RWPE1 (cell line): ENCODE measurements at regions not wholly inside any gene's neighbourhood (a gene's known extent, or its start where the extent isn't known, plus 50 kb on each side); places are given as distances from the start of the nearest gene placed in this dataset.

ENCODE experiments used
- CTCF ChIA-PET: fragments of 350-600 bp; sonication (Branson Sonifier 250); formaldehyde crosslinking; extraction: SDS; loops from one replicate; lab custom pipeline; 2021; lab: Yijun Ruan, JAX
- POLR2A ChIA-PET: fragments of 400-600 bp; formaldehyde crosslinking; extraction: SDS; loops from one replicate; lab custom pipeline; 2020; ENCODE audit warnings: antibody characterized with exemption; ENCODE audit not compliant: low non-redundant PET; lab: Yijun Ruan, JAX
- DNase-seq: peaks from one replicate; pipeline ENCODE4 v3.0.0; 2012; ENCODE audit warnings: low spot score
- H3K27ac ChIP-seq: fragments of 450-650 bp; 2 replicates; pipeline ENCODE4 v1.5.1; 2017
- CTCF ChIP-seq: fragments of 450-650 bp; conservative IDR thresholded peaks from 2 replicates; pipeline ENCODE4 v1.5.1; 2017; ENCODE audit warnings: low read depth, mild to moderate bottlenecking

GRCh38 chr21:18070392-18070791 lies 174.2 kb upstream of the CHODL start:
- POLR2A ChIA-PET, result no interaction called here
- DNase-seq, result no peak
- no peak overlapping the region for H3K27ac ChIP-seq
- CTCF ChIA-PET, result interaction anchor here (0.6 kb wide), 2 partner anchors 28 to 1435 kb away, joined by 4 to 6 read pairs; no protein-coding TSS in a partner anchor
- no peak for TF ChIP-seq CTCF

DNA sequence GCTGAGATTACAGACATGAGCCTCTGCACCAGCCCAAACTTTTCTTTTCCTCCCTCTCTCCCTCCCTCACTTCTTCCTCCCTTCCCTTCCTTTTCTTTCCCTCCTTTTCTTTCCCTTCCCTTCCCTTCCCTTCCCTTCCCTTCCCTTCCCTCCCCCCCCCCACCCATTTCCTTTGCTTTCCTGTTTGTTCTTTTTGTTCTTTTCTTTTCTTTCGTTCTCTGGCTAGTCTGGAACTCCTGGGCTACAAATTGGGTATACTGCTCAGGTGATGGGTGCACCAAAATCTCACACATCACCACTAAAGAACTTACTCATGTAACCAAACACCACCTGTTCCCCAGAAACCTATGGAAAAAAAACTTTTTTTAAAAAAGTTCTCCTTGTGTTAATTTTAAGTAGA lies 174.8 kb upstream of the CHODL start:
- no peak for DNase-seq
- ChIA-PET POLR2A (no interaction called here), CTCF (no interaction called here)
- TF ChIP-seq CTCF, result no peak
- no peak overlapping the region for H3K27ac ChIP-seq

DNA sequence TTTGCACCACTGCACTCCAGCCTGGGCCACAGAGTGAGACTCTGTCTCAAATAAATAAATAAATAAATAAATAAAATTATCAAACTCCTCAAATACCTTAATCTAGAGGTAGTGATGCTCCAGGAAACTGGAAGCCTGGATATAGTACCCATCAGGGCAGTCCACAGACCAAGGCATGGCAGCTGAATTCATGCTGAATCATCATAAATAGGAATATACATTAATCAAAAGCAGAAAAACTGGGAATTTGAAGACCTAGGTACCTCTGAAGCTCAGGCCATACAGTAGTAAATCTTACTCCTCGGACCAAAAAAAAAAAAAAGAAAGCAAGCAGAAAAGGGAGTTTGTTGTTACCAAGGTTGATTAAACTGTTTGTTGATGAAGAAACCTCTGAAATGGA lies 184.2 kb upstream of the CHODL start:
- ChIA-PET CTCF (no interaction called here), POLR2A (no interaction called here)
- DNase-seq, result no peak
- no peak for TF ChIP-seq CTCF
- H3K27ac ChIP-seq, result no peak overlapping the region

DNA sequence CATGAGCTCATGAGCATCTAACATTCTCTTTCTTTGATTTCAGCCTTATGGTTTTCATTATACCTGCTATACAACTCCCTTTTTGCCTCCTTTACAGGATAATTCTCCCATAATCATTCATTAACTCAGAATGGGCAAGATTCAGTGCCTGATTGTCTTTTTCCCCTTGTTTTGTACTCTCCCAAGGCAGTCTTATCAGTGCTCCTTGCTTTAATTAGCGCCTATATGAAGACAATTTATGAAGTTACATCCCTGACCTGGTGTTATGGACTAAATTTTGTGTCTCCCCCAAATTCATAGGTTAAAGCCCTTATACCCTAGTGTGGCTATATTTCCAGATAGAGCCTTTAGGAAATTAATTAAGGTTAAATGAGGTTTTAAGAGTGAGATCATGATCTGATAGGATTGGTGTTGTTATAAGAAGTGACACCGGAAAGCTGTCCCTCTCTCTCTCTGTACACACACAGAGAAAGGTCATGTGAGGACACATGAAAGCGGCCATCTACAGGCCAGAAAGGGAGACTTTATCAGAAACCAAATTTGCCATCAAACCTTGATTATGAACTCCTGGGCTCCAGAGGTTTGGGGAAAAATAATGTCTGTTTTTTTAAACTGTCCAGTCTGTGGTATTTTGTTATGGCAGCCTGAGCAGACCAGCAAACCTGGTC lies 185.8 kb upstream of the CHODL start:
- H3K27ac ChIP-seq, result no peak overlapping the region
- DNase-seq, result no peak
- no peak for TF ChIP-seq CTCF
- ChIA-PET CTCF (no interaction called here), POLR2A (no interaction called here)

GRCh38 chr21:18053151-18053550 lies 191.5 kb upstream of the CHODL start:
- POLR2A ChIA-PET, result no interaction called here
- CTCF ChIA-PET, result no interaction called here
- no peak for TF ChIP-seq CTCF
- no peak for DNase-seq
- no peak overlapping the region for H3K27ac ChIP-seq

- no peak overlapping the region for H3K27ac ChIP-seq
- POLR2A ChIA-PET, result no interaction called here
- DNase-seq, result no peak
- TF ChIP-seq CTCF, result no peak
- CTCF ChIA-PET, result interaction anchor here (1.3 kb wide), 1 partner anchor 9 kb away, joined by 4 read pairs; no protein-coding TSS in a partner anchor
These were observed 195.2 kb upstream of the CHODL start for GRCh38 chr21:18049461-18049860.
